ENCODE measurements at regions not wholly inside any gene's neighbourhood (a gene's known extent, or its start where the extent isn't known, plus 50 kb on each side); places are given as distances from the start of the nearest gene placed in this dataset.

GRCh38 chr4:115275615-115276014 lies 162.2 kb upstream of the NDST4 start:
- H3K4me3 ChIP-seq (ENCODE audit: low read depth in 2 of 2, low read length in 2 of 2), result no peak overlapping the region
- H3K36me3 ChIP-seq (ENCODE audit: control insufficient read depth, insufficient read depth, low read length), result no peaks in the 10 kb centered on the region
- ChIA-PET CTCF (no interaction called here), POLR2A (no interaction called here)
- TF ChIP-seq, protein P1, sequence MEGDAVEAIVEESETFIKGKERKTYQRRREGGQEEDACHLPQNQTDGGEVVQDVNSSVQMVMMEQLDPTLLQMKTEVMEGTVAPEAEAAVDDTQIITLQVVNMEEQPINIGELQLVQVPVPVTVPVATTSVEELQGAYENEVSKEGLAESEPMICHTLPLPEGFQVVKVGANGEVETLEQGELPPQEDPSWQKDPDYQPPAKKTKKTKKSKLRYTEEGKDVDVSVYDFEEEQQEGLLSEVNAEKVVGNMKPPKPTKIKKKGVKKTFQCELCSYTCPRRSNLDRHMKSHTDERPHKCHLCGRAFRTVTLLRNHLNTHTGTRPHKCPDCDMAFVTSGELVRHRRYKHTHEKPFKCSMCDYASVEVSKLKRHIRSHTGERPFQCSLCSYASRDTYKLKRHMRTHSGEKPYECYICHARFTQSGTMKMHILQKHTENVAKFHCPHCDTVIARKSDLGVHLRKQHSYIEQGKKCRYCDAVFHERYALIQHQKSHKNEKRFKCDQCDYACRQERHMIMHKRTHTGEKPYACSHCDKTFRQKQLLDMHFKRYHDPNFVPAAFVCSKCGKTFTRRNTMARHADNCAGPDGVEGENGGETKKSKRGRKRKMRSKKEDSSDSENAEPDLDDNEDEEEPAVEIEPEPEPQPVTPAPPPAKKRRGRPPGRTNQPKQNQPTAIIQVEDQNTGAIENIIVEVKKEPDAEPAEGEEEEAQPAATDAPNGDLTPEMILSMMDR (IDR thresholded peaks at IDR 0.05), result no peak
- TF ChIP-seq TCF7L2 (IDR thresholded peaks at IDR 0.05; ENCODE audit: low read depth, low read length) (no peak), POLR2AphosphoS5 (IDR thresholded peaks at IDR 0.05; ENCODE audit: low read depth, low read length) (no peak), SIN3A (IDR thresholded peaks at IDR 0.05; ENCODE audit: borderline replicate concordance, insufficient read depth, low read depth, low read length) (no peak)
- TF ChIP-seq, protein P2, sequence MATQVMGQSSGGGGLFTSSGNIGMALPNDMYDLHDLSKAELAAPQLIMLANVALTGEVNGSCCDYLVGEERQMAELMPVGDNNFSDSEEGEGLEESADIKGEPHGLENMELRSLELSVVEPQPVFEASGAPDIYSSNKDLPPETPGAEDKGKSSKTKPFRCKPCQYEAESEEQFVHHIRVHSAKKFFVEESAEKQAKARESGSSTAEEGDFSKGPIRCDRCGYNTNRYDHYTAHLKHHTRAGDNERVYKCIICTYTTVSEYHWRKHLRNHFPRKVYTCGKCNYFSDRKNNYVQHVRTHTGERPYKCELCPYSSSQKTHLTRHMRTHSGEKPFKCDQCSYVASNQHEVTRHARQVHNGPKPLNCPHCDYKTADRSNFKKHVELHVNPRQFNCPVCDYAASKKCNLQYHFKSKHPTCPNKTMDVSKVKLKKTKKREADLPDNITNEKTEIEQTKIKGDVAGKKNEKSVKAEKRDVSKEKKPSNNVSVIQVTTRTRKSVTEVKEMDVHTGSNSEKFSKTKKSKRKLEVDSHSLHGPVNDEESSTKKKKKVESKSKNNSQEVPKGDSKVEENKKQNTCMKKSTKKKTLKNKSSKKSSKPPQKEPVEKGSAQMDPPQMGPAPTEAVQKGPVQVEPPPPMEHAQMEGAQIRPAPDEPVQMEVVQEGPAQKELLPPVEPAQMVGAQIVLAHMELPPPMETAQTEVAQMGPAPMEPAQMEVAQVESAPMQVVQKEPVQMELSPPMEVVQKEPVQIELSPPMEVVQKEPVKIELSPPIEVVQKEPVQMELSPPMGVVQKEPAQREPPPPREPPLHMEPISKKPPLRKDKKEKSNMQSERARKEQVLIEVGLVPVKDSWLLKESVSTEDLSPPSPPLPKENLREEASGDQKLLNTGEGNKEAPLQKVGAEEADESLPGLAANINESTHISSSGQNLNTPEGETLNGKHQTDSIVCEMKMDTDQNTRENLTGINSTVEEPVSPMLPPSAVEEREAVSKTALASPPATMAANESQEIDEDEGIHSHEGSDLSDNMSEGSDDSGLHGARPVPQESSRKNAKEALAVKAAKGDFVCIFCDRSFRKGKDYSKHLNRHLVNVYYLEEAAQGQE (IDR thresholded peaks at IDR 0.05; ENCODE audit: insufficient read depth in 1 of 2, low read depth in 2 of 2, low read length in 1 of 2), result no peak
- no peak overlapping the region for H3K27ac ChIP-seq (ENCODE audit: low read length)
- no peak for DNase-seq (ENCODE audit: low read depth, low spot score)
- in situ Hi-C loops (cut with HindIII; ENCODE audit: low pct_unique_long_range_greater_than_20kb, low sequenced_read_pairs), result no loop called here
- no peaks in the 10 kb centered on the region for H3K4me1 ChIP-seq (ENCODE audit: control insufficient read depth, insufficient read depth, low read length)
- H3K9me3 ChIP-seq (ENCODE audit: control insufficient read depth, insufficient read depth, low read depth, low read length), result no peaks in the 10 kb centered on the region
- no peaks in the 10 kb centered on the region for H3K27me3 ChIP-seq (ENCODE audit: control insufficient read depth, insufficient read depth, low read length)
- intact Hi-C loops (cut with micrococcal nuclease; ENCODE audit: unreplicated experiment), result no loop called here
- no TSS peak for BruUV-seq (replicated peaks)
- no peak for ATAC-seq

DNA sequence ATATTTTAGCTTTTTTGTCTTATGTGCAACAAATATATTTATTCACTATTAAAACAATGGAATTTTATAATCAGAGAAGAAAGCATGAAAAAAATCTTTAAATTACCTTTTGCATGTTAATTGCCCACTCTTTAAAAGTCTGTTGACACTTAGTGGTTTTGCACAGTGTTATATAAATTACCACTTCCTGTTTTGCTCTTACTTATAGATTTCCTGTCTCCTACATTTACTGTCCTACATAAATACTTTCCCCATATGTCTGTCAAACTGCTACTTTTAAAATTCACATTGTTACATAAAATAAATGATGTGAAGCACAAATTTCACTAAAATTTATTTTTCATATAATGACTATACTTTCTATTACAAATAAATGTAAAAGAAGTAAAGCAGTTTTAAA lies 161.1 kb upstream of the NDST4 start:
- TF ChIP-seq TCF7L2 (IDR thresholded peaks at IDR 0.05; ENCODE audit: low read depth, low read length) (no peak), POLR2AphosphoS5 (IDR thresholded peaks at IDR 0.05; ENCODE audit: low read depth, low read length) (no peak)
- Histone ChIP-seq H3K27ac (ENCODE audit: low read length) (no peak overlapping the region), H3K27me3 (ENCODE audit: control insufficient read depth, insufficient read depth, low read length) (no peaks in the 10 kb centered on the region), H3K4me1 (ENCODE audit: control insufficient read depth, insufficient read depth, low read length) (no peaks in the 10 kb centered on the region), H3K9me3 (ENCODE audit: control insufficient read depth, insufficient read depth, low read depth, low read length) (no peaks in the 10 kb centered on the region), H3K4me3 (ENCODE audit: low read depth in 2 of 2, low read length in 2 of 2) (no peak overlapping the region), H3K36me3 (ENCODE audit: control insufficient read depth, insufficient read depth, low read length) (no peaks in the 10 kb centered on the region)
- in situ Hi-C loops (cut with HindIII; ENCODE audit: low pct_unique_long_range_greater_than_20kb, low sequenced_read_pairs), result no loop called here
- intact Hi-C loops (cut with micrococcal nuclease; ENCODE audit: unreplicated experiment), result no loop called here
- no peak for ATAC-seq
- ChIA-PET POLR2A (no interaction called here), CTCF (no interaction called here)
- BruUV-seq (replicated peaks), result no TSS peak
- no peak for DNase-seq (ENCODE audit: low read depth, low spot score)

DNA sequence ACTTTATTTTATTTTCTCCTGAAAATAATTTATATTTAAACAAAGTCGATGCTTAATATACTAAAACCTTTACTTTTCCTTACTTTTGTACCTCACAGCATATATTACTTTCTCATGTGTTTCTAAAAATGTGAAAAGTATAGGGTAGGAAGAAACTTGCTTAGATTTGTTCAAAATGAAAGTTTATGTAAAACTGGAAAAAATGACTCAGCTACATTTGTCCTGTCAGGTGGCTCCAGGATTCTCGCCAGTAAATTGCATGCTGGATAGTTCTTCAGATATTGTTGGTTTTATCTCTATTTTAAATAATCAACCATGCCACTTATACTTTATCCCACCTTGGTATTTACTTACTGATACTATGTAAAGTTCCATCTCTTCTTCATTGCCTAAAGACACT lies 159.2 kb upstream of the NDST4 start:
- TF ChIP-seq, protein P1 (IDR thresholded peaks at IDR 0.05), result no peak
- TF ChIP-seq, protein P2 (IDR thresholded peaks at IDR 0.05; ENCODE audit: insufficient read depth in 1 of 2, low read depth in 2 of 2, low read length in 1 of 2), result no peak
- TF ChIP-seq POLR2AphosphoS5 (IDR thresholded peaks at IDR 0.05; ENCODE audit: low read depth, low read length) (no peak), TCF7L2 (IDR thresholded peaks at IDR 0.05; ENCODE audit: low read depth, low read length) (no peak), SIN3A (IDR thresholded peaks at IDR 0.05; ENCODE audit: borderline replicate concordance, insufficient read depth, low read depth, low read length) (no peak)
- in situ Hi-C loops (cut with HindIII; ENCODE audit: low pct_unique_long_range_greater_than_20kb, low sequenced_read_pairs), result no loop called here
- Histone ChIP-seq H3K4me3 (ENCODE audit: low read depth in 2 of 2, low read length in 2 of 2) (no peak overlapping the region), H3K36me3 (ENCODE audit: control insufficient read depth, insufficient read depth, low read length) (no peaks in the 10 kb centered on the region), H3K27me3 (ENCODE audit: control insufficient read depth, insufficient read depth, low read length) (no peaks in the 10 kb centered on the region), H3K9me3 (ENCODE audit: control insufficient read depth, insufficient read depth, low read depth, low read length) (no peaks in the 10 kb centered on the region), H3K27ac (ENCODE audit: low read length) (no peak overlapping the region), H3K4me1 (ENCODE audit: control insufficient read depth, insufficient read depth, low read length) (no peaks in the 10 kb centered on the region)
- ChIA-PET POLR2A (no interaction called here), CTCF (no interaction called here)
- DNase-seq (ENCODE audit: low read depth, low spot score) (no peak), ATAC-seq (no peak)
- no TSS peak for BruUV-seq (replicated peaks)
- intact Hi-C loops (cut with micrococcal nuclease; ENCODE audit: unreplicated experiment), result no loop called here
